ENCODE measurements at regions not wholly inside any gene's neighbourhood (a gene's known extent, or its start where the extent isn't known, plus 50 kb on each side); places are given as distances from the start of the nearest gene placed in this dataset.

GRCh38 chr7:81355911-81356310 is 413.9 kb downstream of the HGF start:
- TF ChIP-seq EZH2 (IDR thresholded peaks at IDR 0.05; ENCODE audit: borderline replicate concordance, insufficient read depth, low read depth, low read length, poor library complexity, severe bottlenecking): no peak
- no peak for TF ChIP-seq CTCF (IDR thresholded peaks at IDR 0.05)

All from B cell (primary cell).